ENCODE measurements at regions not wholly inside any gene's neighbourhood (a gene's known extent, or its start where the extent isn't known, plus 50 kb on each side); places are given as distances from the start of the nearest gene placed in this dataset.

DNA sequence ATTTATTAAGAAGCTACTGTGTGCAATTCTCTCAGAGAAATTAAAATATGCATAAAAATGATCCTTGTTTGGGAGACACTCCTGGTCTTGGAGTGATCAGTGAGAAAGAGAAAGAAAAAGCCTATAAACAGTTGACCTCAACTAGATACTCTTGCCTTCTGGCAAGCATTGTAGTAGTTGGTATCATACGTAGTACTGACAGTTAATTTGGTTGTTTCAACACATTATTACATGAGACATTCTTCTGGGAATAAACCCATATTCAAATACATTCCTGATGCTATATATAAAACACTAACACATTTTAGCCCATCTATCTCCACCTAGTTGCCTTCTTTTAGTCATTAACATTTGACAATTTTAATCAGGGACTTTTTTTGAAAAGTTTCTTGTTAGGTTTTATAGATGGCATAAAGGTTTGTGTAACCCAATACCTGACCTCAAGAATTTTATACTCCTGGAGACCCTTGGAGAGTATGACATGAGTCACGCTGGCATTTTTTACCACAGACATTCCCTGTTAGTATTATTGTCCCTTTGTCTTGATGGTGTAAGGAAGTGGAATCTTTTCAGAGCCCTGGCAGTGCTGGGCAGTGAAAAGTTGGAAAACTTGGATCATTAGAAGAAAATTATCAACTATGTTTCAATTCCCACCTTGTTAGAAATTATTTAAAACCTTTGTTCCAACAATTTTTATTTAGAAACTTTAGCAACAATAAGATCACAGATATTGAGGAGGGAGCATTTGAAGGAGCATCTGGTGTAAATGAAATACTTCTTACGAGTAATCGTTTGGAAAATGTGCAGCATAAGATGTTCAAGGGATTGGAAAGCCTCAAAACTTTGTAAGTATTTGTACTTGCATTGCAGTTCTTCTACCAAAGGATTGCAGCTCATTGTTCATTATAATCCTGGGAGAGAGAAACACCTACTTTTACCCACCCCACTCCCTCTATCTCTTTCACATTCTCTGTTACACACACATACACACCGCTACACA, 167.1 kb upstream of the PACRGL start:
- peak; percentile 4 for DNase-seq

DNA sequence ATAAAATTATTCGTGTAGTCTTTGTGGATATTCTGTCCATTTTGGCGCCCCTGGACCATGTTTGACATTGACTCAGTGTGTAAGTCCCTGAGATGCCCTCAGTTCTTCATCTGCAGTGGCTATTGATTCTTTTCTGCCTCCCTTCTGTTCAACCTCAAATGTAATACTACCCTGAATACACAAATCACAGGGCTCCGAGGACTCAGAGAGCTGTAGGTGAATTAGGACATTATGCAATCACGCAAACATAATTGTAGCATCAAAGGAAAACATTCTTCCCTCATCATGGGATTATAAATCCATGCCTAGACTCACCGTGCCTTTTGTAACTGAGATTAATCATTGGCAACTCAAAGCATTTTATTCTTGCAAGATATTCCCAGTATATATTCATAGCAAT, 161.4 kb upstream of the PACRGL start:
- no peak for DNase-seq

DNA sequence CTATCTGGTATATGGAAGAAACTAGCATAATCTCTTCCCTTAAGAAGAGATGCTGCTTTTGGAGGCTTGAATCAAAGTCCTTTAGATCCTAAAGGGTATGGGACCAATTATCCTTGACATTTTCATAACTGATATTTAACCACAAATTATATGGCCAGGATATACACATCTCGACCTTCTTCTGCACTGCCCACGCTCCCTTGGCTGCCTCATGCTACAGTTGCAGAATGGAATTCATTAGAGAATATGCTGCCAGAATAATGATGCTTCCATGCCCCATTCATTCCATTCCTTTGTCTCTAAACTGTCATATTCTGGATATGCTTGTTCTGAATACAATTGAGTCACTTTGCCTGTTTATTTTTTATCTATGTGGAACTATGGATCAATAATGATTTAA, 157.1 kb upstream of the PACRGL start:
- no peak for DNase-seq

DNA sequence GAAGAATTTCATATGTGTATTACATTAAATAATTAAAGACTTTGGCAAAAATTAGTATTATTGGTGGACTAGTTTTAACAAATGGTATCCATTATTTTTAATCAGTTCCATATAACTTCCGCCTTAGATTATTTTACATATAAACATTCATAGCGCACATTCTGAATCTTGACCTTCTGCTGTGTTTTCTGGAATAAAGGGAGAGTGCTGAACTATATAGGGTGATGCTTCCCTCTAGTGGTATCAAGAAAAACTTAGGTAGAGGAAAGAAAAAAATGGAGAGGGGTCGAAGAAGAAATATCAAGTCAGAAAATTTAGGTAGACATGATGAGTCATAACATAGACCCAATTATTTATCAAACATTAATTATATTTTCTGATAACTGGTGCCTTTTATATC, 155.6 kb upstream of the PACRGL start:
- DNase-seq, result peak; percentile 19

DNA sequence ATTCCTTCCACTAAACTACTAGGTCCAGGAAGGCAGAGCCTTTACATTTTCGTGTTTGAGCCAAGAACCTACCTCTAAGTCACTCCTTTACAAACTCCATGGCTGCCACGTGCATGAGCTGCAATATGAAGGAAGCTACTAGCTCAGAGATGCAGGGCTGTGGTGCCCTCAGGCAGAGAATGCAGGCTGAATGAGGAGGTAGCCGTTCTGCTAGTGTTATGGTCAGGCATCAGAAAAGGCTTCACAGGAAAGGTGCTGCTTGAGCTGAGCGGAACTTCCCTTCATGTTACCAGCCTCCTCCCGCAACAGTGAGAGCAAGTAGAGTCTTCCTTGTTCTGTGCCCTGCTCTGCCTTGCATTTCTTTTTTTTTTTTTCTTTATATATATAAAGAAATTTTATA, 148.3 kb upstream of the PACRGL start:
- DNase-seq, result no peak

DNA sequence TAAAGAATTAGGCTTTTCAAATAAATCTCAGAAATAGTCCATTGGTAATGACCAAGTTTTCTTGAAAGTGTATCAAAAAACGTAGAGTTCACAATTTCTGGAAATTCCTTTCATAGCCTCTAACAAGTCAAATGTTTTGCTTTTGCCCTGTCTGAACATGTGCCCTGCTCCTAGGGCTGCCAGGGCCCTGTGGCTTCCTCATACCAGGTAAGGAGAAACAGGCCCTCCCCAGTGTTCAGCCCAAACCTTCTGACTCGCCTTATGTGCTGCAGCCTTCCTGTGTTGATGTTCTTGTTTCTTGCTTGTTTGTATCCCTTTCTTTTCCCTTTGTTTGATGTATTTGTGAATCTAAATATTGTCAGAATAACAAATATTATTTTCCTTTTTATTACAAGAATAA, 146.1 kb upstream of the PACRGL start:
- DNase-seq, result no peak

DNA sequence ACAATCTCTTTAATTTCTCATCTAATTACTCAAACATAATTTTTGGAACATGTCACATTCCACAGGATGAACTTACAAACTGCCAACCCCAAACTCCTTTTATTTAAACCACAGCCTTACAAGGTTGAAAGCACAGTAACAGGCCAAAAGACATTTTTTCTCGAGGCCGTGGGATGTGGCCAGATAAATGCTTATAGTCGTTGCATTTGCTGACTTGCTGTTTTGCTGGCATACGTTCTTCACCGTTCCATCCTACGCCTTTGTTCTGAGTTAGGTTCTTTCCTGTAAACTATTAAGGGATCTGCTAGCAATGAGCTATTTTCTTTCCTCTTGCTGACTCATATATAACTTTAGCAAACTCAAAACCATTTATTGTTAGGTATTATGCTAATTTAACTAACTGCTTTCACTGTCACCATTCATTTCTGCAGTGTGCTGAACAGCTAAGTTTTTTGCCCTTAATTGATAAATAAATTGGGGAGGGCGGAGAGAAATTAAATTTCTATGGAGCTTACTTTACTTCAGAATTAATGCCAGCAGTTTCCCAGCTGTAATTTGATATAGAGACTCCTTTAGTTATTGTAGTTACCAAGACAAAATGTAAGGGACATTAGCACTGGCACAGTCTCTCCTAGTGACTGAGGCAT, 135.1 kb upstream of the PACRGL start:
- DNase-seq, result peak; percentile 38

DNA sequence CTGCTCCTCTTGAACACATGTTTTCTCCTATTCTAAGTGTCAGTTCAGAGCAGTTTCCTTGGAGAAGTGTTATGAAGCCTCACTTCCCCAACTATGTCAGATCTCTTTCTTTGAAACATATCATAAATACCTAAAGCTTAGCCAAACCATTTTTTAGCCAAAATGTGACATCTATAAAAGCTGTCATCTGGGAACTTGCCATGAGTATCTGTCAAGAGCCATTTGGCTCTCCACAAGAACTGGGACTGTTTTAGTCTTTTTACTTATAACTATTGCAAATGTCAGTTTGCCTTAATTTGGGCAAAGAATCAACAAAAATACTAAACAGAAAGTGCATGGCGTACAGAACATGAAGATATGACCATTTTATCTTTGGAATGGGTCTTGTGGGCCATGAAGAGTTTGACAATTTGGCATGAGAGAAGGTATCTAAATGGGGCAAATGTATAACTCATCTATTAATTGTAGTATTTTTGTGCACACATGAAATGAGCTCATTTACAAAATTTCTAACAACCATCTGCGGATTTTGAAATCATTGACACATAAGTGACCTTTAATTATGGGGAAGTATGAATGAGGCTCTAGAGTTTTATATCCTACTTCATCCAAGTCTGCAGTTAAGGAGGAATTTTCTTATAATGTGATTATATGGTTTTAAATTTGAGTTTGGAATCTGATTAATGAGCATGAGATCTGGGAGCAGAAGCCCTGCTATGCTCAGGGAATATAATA, 129.1 kb upstream of the PACRGL start:
- DNase-seq, result no peak

DNA sequence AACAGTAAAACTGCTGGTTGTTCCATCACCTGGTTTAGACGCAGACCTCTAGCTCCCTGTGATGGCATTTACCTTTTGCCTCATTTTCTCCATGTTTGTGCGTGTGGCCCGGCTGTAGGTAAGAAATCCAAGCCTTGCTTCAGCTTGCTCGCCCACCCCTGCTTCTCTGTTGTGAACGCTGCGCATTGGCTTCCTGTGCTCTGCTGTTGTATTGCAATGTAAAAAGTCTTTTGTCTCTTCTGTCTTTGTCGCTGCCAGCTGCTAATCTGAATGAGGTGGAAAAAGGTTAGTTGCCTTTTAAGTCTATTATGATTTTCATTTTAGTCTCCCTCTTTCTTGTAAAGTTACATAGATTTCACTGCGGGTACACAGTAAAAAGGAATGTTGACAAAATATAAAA, 127.3 kb upstream of the PACRGL start:
- no peak for DNase-seq

DNA sequence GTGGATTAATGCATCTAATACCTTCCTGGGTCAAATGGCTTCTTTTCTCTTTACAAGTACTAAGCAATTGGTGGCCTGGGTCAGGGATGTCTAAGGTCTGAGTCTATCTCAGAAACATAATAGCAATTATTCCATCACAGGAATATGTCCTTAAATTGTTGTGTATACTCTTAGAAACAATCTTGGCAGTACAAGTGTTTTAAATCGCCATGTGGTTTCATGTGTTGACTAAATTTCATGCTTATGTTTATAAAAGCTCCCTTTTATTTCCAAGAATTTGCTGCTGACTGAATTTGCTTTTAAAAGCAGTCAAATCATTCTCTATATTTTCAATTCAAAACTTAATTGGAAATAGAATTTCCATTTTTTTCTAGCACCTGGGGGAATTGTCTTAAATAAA, 125.3 kb upstream of the PACRGL start:
- DNase-seq, result no peak

DNA sequence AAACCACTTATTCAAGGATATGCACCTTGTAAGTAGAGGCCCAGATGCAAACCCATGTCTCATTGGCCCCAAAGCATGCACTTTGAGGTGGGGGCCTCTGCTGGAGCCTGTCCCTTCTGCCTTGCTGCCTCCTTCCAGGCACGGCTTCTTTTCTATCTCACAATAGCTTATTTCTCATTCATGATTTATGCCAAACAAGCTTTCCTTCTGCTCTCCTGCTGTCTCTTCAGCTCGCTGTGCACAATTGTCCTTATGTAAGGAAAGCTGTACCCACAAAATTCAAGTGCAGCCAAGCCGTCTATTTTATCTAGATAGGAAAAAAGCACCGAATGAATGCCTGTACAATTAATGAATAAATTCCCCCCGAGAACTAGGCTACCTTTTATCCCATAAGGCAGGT, 124.8 kb upstream of the PACRGL start:
- no peak for DNase-seq

DNA sequence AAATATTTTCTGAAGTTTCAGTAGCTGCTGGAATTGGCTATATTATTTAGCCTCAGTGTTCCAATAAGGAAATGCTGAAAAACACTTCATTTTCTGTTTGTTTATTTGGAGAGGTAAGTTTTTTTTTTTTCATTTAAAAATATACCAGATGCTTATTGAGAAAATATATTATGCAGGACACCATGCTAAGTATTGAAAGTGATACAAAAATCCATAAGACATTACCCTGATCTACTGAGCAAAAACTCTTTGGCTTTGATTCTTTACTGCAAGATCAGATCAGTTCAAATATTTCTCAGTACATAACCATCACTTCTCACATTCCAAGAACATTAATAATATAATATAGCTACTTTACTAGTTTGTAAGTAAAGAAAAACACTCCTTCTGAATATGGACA, 123.4 kb upstream of the PACRGL start:
- DNase-seq, result no peak

DNA sequence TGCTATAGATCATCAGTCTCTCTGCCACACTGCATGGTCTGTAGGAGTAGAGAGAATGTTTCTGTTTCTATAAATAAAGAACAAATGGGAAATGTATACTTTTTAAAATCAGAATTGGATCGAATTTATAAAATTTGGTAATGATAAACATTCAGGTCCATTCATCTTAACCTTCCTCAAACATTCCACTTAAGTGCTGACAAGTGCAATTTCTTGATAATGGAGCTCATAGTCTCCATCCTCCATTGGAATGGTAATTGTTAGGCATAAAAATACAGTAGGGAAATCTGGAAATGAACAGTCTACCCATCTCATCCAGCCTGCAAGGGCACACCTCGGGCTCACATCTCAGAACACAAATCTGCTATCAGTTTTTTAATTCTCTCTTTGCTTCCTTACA, 122.6 kb upstream of the PACRGL start:
- no peak for DNase-seq

DNA sequence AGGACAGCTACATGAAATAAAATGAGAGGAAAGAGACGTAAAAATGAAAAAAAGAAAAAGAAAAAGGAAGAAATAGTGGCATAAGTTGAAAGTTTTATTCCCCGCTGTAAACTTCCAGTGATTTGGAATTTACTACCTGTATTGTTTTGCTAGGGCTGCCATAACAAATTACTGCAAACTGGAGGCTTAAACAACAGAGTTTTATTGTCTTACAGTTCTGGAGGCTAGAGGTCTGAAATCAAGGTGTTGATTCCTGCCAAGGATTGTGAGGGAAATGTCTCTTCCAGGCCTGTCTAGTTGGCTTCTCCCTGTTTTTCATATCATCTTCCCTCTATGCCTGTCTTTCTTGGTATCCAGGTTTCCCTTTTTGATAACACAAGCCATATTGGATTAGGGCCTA, 119.4 kb upstream of the PACRGL start:
- no peak for DNase-seq

DNA sequence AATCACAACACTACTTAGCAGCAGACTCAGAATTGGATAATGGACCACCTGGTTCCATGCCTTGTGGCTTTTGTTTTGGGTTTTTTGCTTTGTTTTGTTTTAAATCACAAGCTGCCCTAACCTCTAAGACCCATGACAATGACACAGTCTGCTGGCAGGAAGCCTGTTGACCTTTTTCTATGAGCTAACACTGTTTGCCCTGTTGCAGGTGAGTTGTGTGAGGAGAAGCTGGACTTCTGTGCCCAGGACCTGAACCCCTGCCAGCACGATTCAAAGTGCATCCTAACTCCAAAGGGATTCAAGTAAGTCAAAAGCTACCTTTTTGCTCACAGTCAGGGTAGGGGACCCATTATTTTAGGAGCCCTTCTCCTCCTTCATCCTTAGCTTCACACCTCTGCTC, 110.8 kb upstream of the PACRGL start:
- DNase-seq, result no peak

DNA sequence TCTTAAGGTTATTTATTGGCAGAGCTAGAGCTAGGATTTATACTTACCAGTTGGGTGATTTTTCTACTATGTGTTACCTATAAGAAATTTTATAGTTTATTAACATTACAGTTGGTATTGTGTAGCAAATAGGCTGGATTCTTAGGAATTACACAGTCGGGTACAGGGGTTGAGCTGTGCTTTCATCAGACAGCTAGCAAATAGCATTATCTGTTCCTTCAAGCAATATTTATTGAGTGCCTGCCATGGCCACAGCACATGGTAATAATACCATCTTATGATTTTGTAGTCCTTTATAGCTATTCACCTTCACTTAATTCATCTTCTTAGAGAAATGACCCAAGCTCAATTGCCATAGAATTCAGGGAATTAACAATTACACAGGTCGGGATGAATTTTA, 109.4 kb upstream of the PACRGL start:
- DNase-seq, result no peak

DNA sequence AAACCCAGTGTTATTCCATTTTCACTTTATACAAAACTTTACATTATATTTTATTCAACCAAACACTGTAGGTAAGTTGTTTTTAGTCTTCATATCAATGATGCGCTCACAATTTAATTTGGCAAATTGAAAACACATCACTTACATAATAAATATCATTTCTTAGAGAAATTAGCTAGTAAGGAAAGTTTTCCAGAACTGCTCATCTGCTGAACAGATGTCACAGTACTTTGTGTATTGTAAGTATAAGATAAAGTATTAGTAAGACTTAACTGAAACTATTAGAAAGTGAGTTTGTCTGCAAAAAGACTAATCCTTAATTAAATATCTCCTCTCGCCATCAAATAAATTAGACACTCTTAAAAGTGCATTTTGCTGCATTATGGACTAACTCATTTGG, 108.7 kb upstream of the PACRGL start:
- DNase-seq, result no peak

DNA sequence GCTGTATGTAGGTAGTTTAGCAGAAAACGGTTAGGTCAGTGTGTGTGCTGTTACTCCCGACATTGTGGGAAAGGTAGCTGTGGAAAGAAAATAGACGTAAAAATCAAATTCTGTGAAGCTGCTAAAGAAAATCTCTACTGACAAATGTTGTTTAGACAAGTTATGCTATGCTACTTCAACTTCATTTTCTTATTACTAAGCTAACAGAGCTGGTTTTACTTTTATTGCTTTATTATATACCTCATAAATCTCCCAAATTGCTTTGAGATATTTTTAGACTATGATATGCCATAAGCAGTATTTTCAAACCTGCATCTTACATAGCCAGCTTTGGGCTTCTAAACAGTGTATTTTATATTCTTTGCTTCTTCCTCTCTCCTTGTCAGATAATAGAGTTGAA, 108.2 kb upstream of the PACRGL start:
- no peak for DNase-seq

DNA sequence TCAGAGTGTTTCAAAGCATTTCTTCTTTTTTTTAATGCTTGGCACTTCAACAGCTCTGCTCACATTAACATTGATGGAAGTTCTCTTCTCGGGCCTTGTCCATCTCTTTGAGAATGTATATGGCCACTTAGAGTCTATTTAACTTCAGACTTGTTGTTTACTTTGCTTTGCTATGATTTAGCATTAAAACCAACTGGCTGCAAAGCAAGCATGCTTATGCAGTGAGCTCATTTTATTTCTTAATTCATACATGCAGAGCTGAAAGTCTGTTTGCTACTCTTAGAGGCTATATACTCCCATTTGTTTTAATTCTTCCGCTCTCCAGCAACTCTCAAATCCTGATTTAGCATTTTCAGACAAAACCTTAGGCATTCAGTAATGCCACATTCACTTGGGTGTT, 107.6 kb upstream of the PACRGL start:
- DNase-seq, result no peak

DNA sequence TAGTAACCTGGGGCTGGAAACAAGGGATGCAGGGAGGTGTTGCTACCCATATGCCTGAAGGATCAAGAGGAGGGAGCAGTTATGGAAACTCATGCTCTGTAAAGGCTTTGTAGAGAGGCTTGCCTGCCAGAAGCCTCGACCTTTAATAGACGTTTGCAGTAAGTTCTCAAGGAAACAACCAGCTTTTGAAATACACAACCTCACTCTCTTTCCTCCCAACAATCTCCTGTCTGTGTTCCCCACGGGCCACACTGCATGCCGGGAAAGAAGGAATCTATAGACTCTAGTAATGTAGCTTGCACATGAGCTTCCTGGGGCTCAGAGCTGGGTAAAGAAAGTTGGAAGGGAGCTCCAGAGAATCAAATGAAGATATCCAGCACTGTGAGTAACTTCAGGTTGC, 101.6 kb upstream of the PACRGL start:
- DNase-seq, result no peak

DNA sequence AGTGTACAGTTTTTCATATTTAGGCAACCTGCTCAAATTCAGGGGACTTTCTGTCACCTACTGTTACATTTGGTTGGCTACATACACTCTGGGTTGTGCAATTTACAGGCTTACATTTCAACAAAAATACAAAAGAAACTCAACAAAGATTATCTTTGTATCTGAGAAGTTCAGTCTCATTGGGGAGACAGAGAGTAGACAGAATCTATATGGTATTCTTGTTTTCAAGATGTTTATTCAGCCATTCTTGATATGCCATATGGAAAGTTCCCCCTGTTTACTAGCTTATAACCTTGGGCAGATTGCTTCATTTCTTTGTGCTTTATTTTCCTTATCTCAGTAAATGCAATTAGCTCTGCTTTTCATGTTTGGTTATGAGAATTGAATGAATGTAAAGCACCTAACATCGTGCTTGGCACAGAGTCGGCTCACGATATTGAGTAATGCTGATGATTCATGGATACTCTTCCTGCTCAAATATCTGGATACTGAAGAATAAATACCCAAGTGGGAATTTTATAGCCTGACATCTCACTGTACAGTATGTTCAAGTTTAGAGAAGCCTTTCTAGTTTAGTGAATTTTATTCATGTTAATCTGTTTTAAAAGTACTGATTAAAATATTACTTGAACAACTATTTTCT, 96.5 kb upstream of the PACRGL start:
- DNase-seq, result peak; percentile 70

DNA sequence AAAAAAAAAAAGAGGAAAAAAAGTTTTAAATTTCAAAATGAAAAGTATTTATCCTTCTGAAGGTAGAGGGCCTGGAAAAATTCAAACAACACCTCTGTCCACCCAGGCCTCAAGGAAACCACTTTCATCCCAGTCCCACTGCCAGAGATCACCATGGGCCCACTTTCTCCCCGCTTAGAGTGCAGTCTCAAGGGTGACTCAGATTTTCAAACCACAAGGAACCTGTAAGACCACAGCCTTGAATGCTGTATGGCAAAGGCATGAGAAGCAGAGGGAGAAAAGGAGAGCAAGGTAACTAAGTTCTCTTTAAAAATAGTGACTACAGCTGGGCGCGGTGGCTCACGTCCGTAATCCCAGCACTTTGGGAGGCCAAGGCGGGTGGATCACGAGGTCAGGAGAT, 87.9 kb upstream of the PACRGL start:
- peak; percentile 59 for DNase-seq

DNA sequence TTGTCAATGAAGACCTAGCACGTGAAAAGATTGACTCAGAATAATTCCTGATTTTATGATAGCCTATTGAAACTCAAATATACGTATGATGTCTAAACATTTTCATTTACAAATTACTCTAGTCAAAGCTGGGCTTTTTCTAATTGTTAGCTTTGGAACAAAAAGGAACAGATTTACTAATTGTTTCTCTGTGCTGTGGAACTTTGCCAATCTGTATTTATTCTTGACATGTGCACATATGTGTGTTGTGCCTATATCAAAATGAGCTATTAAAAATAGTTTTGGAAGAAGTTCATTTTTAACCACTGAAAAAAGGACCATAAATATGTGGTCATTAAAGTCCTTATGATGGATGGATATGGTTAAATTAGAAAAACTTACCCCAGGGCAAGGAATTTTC, 85.4 kb upstream of the PACRGL start:
- no peak for DNase-seq

Measured in NCI-H226 (cell line).